Skeletal muscle tissue (tissue), 3 donors: ENCODE measurements at regions not wholly inside any gene's neighbourhood (a gene's known extent, or its start where the extent isn't known, plus 50 kb on each side); places are given as distances from the start of the nearest gene placed in this dataset.

Experiments
- H3K27ac ChIP-seq: one replicate; pipeline ENCODE4 v1.7.0; 2013; ENCODE audit warnings: mild to moderate bottlenecking, low read depth, low read length, inconsistent platforms
- H3K27me3 ChIP-seq, 3 donors: one replicate each; pipeline ENCODE4 v1.7.0; 2013; ENCODE audit warnings: low read length in 3 of 3; ENCODE audit not compliant: control insufficient read depth in 3 of 3, insufficient read depth in 3 of 3
- H3K36me3 ChIP-seq, 3 donors: one replicate each; pipeline ENCODE4 v1.7.0; 2013; ENCODE audit warnings: low read length in 3 of 3; ENCODE audit not compliant: control insufficient read depth in 3 of 3, insufficient read depth in 3 of 3
- H3K4me1 ChIP-seq, 3 donors: one replicate each; pipeline ENCODE4 v1.7.0; 2013; ENCODE audit warnings: low read length in 3 of 3, mild to moderate bottlenecking in 3 of 3; ENCODE audit not compliant: control insufficient read depth in 3 of 3, insufficient read depth in 3 of 3
- H3K4me3 ChIP-seq, 3 donors: one replicate each; pipeline ENCODE4 v1.7.0; 2013; ENCODE audit warnings: low read length in 3 of 3
- H3K9ac ChIP-seq, 3 donors: one replicate each; pipeline ENCODE4 v1.7.0; 2013; ENCODE audit warnings: low read length in 3 of 3, mild to moderate bottlenecking in 3 of 3, moderate library complexity in 2 of 3, low read depth in 1 of 3
- H3K9me3 ChIP-seq, 3 donors: one replicate each; pipeline ENCODE4 v1.7.0; 2013; ENCODE audit warnings: low read length in 3 of 3; ENCODE audit not compliant: control insufficient read depth in 3 of 3
- donor health status: Osteomylitis.

GRCh38 chr3:148265841-148266240 lies 431.9 kb upstream of the AGTR1 start:
- Histone ChIP-seq H3K9me3 (no peaks in the 10 kb centered on the region), H3K4me3 (no peak overlapping the region), H3K27me3 (no peaks in the 10 kb centered on the region), H3K4me1 (no peaks in the 10 kb centered on the region), H3K27ac (no peak overlapping the region), H3K9ac (no peak overlapping the region), H3K36me3 (no peaks in the 10 kb centered on the region)

GRCh38 chr3:148266341-148266740 lies 431.4 kb upstream of the AGTR1 start:
- no peaks in the 10 kb centered on the region for H3K36me3 ChIP-seq
- no peak overlapping the region for H3K9ac ChIP-seq
- no peaks in the 10 kb centered on the region for H3K9me3 ChIP-seq
- H3K27me3 ChIP-seq, result no peaks in the 10 kb centered on the region
- no peak overlapping the region for H3K27ac ChIP-seq
- H3K4me3 ChIP-seq, result no peak overlapping the region
- H3K4me1 ChIP-seq, result no peaks in the 10 kb centered on the region

- H3K9me3 ChIP-seq, result no peaks in the 10 kb centered on the region
- H3K4me1 ChIP-seq, result no peaks in the 10 kb centered on the region
- H3K9ac ChIP-seq, result no peak overlapping the region
- H3K36me3 ChIP-seq, result no peaks in the 10 kb centered on the region
- no peak overlapping the region for H3K4me3 ChIP-seq
- H3K27me3 ChIP-seq, result no peaks in the 10 kb centered on the region
- H3K27ac ChIP-seq, result no peak overlapping the region
These were observed 427.9 kb upstream of the AGTR1 start for GRCh38 chr3:148269816-148270215.

- no peaks in the 10 kb centered on the region for H3K4me1 ChIP-seq
- H3K27me3 ChIP-seq, result no peaks in the 10 kb centered on the region
- H3K4me3 ChIP-seq, result no peak overlapping the region
- H3K9me3 ChIP-seq, result no peaks in the 10 kb centered on the region
- no peak overlapping the region for H3K27ac ChIP-seq
- H3K9ac ChIP-seq, result no peak overlapping the region
- no peaks in the 10 kb centered on the region for H3K36me3 ChIP-seq
These were observed 417.0 kb upstream of the AGTR1 start for GRCh38 chr3:148280623-148281242.

- H3K36me3 ChIP-seq, result no peaks in the 10 kb centered on the region
- no peaks in the 10 kb centered on the region for H3K4me1 ChIP-seq
- H3K4me3 ChIP-seq, result no peak overlapping the region
- H3K9ac ChIP-seq, result no peak overlapping the region
- no peak overlapping the region for H3K27ac ChIP-seq
- peaks cover 0 to 3% (median 0%) of the 10 kb centered on the region in 3 donors for H3K9me3 ChIP-seq
- no peaks in the 10 kb centered on the region for H3K27me3 ChIP-seq
These were observed 408.5 kb upstream of the AGTR1 start for GRCh38 chr3:148289159-148289558.

- no peaks in the 10 kb centered on the region for H3K9me3 ChIP-seq
- H3K36me3 ChIP-seq, result no peaks in the 10 kb centered on the region
- H3K4me3 ChIP-seq, result no peak overlapping the region
- H3K27ac ChIP-seq, result no peak overlapping the region
- H3K27me3 ChIP-seq, result no peaks in the 10 kb centered on the region
- H3K4me1 ChIP-seq, result no peaks in the 10 kb centered on the region
- no peak overlapping the region for H3K9ac ChIP-seq
These were observed 400.7 kb upstream of the AGTR1 start for GRCh38 chr3:148297013-148297412.

GRCh38 chr3:148307443-148307843 lies 390.3 kb upstream of the AGTR1 start:
- no peaks in the 10 kb centered on the region for H3K4me1 ChIP-seq
- H3K9ac ChIP-seq, result no peak overlapping the region
- no peaks in the 10 kb centered on the region for H3K27me3 ChIP-seq
- no peak overlapping the region for H3K27ac ChIP-seq
- no peaks in the 10 kb centered on the region for H3K9me3 ChIP-seq
- H3K4me3 ChIP-seq, result no peak overlapping the region
- no peaks in the 10 kb centered on the region for H3K36me3 ChIP-seq

GRCh38 chr3:148309390-148310035 lies 388.2 kb upstream of the AGTR1 start:
- Histone ChIP-seq H3K36me3 (no peaks in the 10 kb centered on the region), H3K9me3 (no peaks in the 10 kb centered on the region), H3K27ac (no peak overlapping the region), H3K4me1 (no peaks in the 10 kb centered on the region), H3K9ac (no peak overlapping the region), H3K4me3 (no peak overlapping the region), H3K27me3 (no peaks in the 10 kb centered on the region)

GRCh38 chr3:148315756-148316155 lies 381.9 kb upstream of the AGTR1 start:
- Histone ChIP-seq H3K27me3 (no peaks in the 10 kb centered on the region), H3K36me3 (no peaks in the 10 kb centered on the region), H3K9me3 (no peaks in the 10 kb centered on the region)

GRCh38 chr3:148318240-148318639 lies 379.5 kb upstream of the AGTR1 start:
- Histone ChIP-seq H3K9ac (no peak overlapping the region), H3K27ac (no peak overlapping the region), H3K4me1 (no peaks in the 10 kb centered on the region), H3K36me3 (no peaks in the 10 kb centered on the region), H3K27me3 (no peaks in the 10 kb centered on the region), H3K9me3 (no peaks in the 10 kb centered on the region), H3K4me3 (no peak overlapping the region)

More at GRCh38 chr3:148315756-148316155, 381.9 kb upstream of the AGTR1 start:
- H3K4me1 ChIP-seq, result no peaks in the 10 kb centered on the region
- no peak overlapping the region for H3K4me3 ChIP-seq
- no peak overlapping the region for H3K9ac ChIP-seq
- H3K27ac ChIP-seq, result no peak overlapping the region
